Left cardiac atrium (tissue), 4 donors: ENCODE measurements at regions not wholly inside any gene's neighbourhood (a gene's known extent, or its start where the extent isn't known, plus 50 kb on each side); places are given as distances from the start of the nearest gene placed in this dataset.
"Not testable (repeated sequence)": the region's sequence is repeated elsewhere in the genome, so short reads cannot be mapped to it uniquely, and the experiment has no call there.

Experiments
- ATAC-seq, 2 donors: fragments of 200-7000 bp; cut with Tn5 transposase; one replicate each; pipeline ENCODE4 v1.9.1; 2020; ENCODE audit warnings: mild to moderate bottlenecking in 2 of 2, moderate library complexity in 2 of 2
- DNase-seq: peaks from one replicate; pipeline ENCODE4 v3.0.0-alpha.2; 2020
- intact Hi-C, 2 donors: fragments of 100-400 bp; cut with DNase I; formaldehyde crosslinking; loops; one replicate each; pipeline versions ENCODE4 v1.14.1 to v1.15.1; 2022 to 2023
- donor health status: DM: no; HTN: yes; CAD: no.
- donor health status: DM: no; HTN: yes; CAD: no; lungs with severe emphysema.
- donor health status: DM: yes; HTN: yes; CAD: no.
- donor health status: Dilated cardiomyopathy.

DNA sequence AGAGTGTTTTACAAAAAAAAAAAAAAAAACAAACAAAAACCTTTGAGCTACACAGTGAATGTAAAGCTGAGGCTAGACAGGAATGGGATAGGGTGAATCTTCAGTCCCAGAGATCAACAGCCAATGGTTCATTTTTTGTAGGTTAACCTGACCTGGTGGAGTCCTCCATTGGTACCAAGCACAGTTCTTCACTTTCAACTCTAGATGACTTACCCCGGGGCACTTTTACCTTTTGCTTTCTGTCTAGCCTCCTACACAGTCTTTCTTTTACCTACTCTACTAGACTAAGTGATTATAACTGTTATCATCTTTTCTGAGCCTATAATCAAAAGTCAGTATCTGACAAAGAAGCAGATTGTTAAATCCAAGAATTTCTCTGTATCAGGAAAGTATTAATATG, 50.9 kb downstream of the ANXA2R start:
- intact Hi-C loops = no loop called here
- DNase-seq (no peak), ATAC-seq (no peak)

DNA sequence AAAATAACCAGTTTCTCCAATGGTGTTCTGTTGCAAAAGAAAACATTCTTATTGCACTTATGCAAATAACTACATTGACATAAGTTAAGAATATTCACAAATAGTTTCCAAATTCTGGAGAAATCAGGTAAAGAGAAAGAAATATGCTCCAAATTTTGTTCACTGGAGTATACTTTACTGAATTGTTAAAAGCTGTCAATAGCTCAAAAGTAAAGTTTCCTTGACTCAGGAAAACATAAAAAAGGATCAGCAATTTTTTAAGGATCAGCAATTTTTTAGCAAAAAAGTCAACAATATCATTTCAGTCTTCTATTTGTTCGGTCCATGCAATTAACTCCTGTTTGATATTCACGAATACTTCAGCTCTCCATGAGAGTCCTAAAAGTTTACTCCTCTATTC, 51.6 kb downstream of the ANXA2R start:
- DNase-seq (no peak), ATAC-seq (no peak)
- intact Hi-C loops = no loop called here

- ATAC-seq = no peak
- intact Hi-C loops = no loop called here
Observed at GRCh38 chr5:42985129-42986037, 54.7 kb downstream of the ANXA2R start.

GRCh38 chr5:42984307-42984706, 55.8 kb downstream of the ANXA2R start:
- ATAC-seq = no peak
- intact Hi-C loops = no loop called here
- no peak for DNase-seq

More at GRCh38 chr5:42985129-42986037, 54.7 kb downstream of the ANXA2R start:
- DNase-seq = no peak

DNA sequence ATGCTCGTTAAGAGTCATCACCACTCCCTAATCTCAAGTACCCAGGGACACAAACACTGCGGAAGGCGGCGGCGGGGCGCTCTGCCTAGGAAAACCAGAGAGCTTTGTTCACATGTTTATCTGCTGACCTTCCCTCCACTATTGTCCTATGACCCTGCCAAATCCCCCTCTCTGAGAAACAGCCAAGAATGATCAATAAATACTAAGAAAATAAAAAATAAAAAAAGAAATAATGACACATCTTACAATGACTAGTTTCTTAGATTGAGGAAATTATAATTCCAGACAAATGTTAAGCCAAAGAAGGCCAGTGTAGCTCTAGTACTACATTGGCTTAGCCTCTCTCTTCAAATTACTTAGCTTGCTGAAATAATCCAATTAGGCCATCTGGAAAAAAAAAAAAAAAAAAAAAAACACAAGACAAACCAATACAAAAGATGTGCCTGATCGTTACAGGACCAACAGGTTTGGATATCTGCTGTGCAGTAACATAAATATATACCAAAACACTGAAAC, 58.0 kb downstream of the ANXA2R start:
- ATAC-seq (no peak), DNase-seq (peak; percentile 52)
- intact Hi-C loops = no loop called here

GRCh38 chr5:42981417-42982106, 58.6 kb downstream of the ANXA2R start:
- DNase-seq, ATAC-seq, intact Hi-C loops: not testable (repeated sequence)

- intact Hi-C loops, ATAC-seq, DNase-seq: not testable (repeated sequence)
Observed at GRCh38 chr5:42981015-42981414, 59.1 kb downstream of the ANXA2R start.

DNA sequence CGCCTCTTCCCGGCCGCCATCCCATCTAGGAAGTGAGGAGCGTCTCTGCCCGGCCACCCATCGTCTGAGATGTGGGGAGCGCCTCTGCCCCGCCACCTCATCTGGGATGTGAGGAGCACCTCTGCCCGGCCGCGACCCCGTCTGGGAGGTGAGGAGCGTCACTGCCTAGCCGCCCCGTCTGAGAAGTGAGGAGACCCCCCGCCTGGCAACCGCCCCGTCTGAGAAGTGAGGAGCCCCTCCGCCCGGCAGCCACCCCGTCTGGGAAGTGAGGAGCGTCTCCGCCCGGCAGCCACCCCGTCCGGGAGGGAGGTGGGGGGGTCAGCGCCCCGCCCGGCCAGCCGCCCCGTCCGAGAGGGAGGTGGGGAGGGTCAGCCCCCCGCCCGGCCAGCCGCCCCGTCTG, 59.7 kb downstream of the ANXA2R start:
- intact Hi-C loops, DNase-seq, ATAC-seq: not testable (repeated sequence)

DNA sequence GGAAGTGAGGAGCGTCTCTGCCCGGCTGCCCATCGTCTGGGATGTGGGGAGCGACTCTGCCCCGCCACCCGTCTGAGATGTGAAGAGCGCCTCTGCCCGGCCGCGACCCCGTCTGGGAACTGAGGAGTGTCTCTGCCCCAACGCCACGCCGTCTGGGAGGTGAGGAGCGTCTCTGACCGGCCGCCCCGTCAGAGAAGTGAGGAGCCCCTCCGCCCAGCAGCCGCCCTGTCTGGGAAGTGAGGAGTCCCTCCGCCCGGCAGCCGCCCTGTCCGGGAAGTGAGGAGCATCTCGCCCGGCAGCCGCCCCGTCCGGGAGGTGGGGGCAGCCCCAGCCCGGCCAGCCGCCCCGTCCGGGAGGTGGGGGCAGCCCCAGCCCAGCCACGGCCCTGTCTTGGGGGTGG, 60.9 kb downstream of the ANXA2R start:
- DNase-seq, intact Hi-C loops, ATAC-seq: not testable (repeated sequence)

DNA sequence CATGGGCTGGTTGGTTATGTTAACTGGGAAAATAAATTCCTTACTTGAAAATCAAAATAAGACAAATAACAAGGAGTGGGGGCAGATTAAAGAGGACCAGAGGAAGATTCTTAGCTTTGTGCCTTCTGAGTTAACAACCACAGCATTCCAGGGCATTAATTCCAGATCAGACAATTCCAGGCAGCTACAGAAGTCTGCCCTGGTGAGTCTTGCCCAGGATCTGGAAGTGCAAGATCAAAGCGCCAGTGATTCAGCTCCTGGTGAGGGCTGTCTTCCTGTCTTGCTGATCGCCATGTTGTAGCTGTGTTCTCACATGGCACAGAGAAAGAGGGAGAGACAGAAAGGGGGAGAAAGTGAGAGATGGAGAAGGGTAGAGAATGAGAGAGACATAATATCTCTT, 65.6 kb downstream of the ANXA2R start:
- no peak for ATAC-seq

GRCh38 chr5:42970636-42971559, 69.2 kb downstream of the ANXA2R start:
- intact Hi-C loops = no loop called here
- no peak for ATAC-seq
- no peak for DNase-seq

More for the DNA sequence above, 65.6 kb downstream of the ANXA2R start:
- intact Hi-C loops = no loop called here
- DNase-seq = no peak

GRCh38 chr5:42965934-42966333, 74.2 kb downstream of the ANXA2R start:
- ATAC-seq (no peak), DNase-seq (no peak)
- intact Hi-C loops = no loop called here

- intact Hi-C loops = no loop called here
- DNase-seq (no peak), ATAC-seq (no peak)
Observed at GRCh38 chr5:42963412-42963811, 76.7 kb downstream of the ANXA2R start.

DNA sequence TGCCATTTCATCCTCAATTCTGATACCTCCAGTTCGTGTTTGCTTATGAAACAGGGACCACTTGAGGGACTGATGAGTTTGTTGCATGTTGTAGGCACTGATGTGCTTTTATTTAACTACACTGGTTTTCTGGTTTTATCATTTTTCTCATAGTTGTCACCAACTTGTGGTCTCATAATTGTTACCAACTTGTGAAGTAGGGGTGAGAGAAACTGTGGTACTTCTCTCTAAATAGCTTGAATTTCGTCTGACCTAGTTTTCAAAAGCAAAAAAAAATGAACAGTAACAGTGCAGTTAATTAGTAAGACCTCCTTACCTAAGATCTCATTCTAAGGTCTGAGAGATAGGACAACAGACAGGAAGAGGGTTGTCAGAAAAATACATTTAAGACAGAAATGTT, 78.0 kb downstream of the ANXA2R start:
- intact Hi-C loops = no loop called here
- no peak for ATAC-seq
- no peak for DNase-seq

DNA sequence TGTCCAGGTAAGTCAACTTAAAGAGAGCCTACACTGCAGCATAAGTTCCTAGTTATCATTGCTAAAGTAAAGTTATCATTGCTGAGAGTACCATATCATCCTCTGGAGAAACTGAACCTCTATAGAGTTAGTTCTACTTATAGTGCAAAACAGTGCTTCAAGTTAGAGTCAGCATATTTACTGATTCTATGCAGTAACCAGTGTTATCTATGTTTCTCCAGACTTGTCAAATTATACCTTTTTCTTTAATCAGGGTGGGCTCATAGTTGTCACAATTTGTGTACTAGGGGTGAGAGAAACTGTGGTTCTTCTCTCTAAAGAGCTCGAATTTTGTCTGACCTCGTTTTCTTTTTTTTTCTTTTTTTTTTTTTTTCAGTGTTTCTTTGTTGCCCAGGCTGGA, 79.6 kb downstream of the ANXA2R start:
- intact Hi-C loops = no loop called here
- no peak for ATAC-seq
- no peak for DNase-seq

DNA sequence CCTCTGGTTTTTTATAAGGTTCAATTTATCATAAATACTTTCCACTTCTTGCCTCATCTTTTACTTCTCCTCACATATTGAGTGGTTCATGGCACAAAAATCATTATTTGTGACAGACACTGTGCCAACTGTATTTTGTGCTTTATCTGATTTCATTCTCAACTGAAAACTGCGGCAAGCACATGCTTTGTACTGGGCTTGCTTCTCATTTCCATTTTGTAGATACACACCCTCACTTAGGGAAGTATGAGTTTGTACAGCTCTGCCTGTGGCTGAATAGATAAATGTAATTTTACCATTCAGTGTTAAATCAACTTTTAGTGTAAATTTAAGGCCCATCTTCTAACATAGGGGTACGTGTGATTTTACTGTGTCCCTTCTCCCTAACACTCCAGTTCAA, 83.6 kb downstream of the ANXA2R start:
- no peak for DNase-seq
- ATAC-seq = no peak
- intact Hi-C loops = no loop called here

GRCh38 chr5:42953041-42953440, 87.1 kb downstream of the ANXA2R start:
- intact Hi-C loops = loop anchor here in 1 of 2 donors (5.0 kb wide), 1 partner anchor 39 kb away; no protein-coding TSS in a partner anchor
- DNase-seq (no peak), ATAC-seq (no peak)

DNA sequence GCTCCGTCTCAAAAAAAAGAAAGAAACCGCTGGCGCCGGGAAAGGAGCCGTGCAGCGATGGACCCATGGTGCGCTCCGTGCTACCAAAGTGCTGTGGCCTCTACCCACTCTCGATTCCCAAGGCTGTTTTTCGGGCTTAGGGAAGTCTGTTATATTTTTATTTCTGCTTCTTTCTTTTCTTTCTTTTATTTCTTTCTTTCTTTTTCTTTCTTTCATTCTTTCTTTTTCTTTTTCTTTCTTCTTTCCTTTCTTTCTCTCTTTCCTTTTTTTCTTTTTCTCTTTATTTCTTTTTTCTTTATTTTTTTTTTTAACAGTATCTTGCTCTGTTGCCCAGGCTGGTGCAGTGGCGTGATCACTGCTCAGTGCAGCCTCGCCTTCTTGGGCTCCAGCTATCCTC, 87.5 kb downstream of the ANXA2R start:
- intact Hi-C loops = loop anchor here in 1 of 2 donors (5.0 kb wide), 1 partner anchor 40 kb away; no protein-coding TSS in a partner anchor
- no peak for ATAC-seq
- no peak for DNase-seq

DNA sequence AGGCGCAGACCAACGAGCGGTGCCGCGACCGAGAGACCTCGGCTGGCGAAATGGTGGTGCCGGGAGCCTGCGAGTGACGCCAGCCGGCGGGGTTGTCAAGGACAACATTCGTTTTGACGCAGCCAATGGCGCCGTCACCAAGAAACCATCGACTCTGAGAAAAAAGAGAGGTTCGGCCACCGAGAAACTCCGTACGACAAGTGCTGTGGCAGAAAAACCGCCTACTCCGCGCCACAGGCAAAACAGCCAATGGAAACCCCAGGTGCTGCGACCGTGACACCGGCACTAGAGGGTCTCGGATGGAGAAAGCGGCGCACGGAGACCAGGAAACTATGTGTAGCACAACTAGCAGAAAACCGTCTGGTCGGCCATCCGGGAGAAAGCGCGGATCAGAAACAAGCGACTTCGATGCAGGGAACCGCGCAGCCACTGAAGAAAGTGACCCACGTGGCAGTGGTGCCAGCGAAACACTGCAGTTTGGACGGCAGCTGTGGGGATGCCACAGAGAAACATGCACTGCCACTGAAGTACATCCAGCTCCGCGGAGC, 88.8 kb downstream of the ANXA2R start:
- intact Hi-C loops = loop anchor here in 1 of 2 donors (5.0 kb wide), 1 partner anchor 41 kb away; no protein-coding TSS in a partner anchor
- peak; percentile 30 to 35 for ATAC-seq
- peak; percentile 57 for DNase-seq
